K562 (cell line): ENCODE measurements at regions not wholly inside any gene's neighbourhood (a gene's known extent, or its start where the extent isn't known, plus 50 kb on each side); places are given as distances from the start of the nearest gene placed in this dataset.

Experiments used
- ATAC-seq: fragments of 200-7000 bp; cut with Tn5 transposase; 3 replicates; pipeline ENCODE4 v1.9.1; 2020; ENCODE audit warnings: moderate library complexity
- BruUV-seq: library from RNA; stranded (reverse); fragments of 400-500 nt; replicated peaks from 2 replicates; lab custom pipeline; 2021; lab: Mats Ljungman, UMichigan
- CTCF ChIA-PET: fragments of 300-600 bp; formaldehyde crosslinking; extraction: SDS; loops from one replicate; lab custom pipeline; 2021; ENCODE audit warnings: low intra/inter-chr PET ratio; lab: Yijun Ruan, JAX
- POLR2A ChIA-PET: fragments of 300-600, 350-650 bp; sonication (Branson Sonifier 250); formaldehyde crosslinking; extraction: SDS; loops from one replicate; lab custom pipeline; 2021; ENCODE audit warnings: antibody characterized with exemption, inconsistent platforms; lab: Yijun Ruan, JAX
- DNase-seq, 4 experiments: peaks; one replicate each; pipeline versions ENCODE4 v3.0.0 to v3.0.0-alpha.2; 2011 to 2018; ENCODE audit warnings: low spot score in 3 of 4, mixed read lengths in 3 of 4; ENCODE audit errors: extremely low read depth in 1 of 4
- FAIRE-seq: peaks from 2 replicates; lab custom pipeline; 2011; peaks lifted over from hg19 to GRCh38; lab: Jason Lieb, UNC
- H2AFZ ChIP-seq: 2 replicates; pipeline ENCODE4 v1.6.0; 2011; ENCODE audit warnings: low read depth, low read length, control low read depth, inconsistent platforms
- H3K27ac ChIP-seq: fragments of 200-600 bp; 3 replicates; pipeline ENCODE4 v1.8.0; 2011; ENCODE audit warnings: low read depth, mild to moderate bottlenecking, control low read depth, inconsistent platforms, low read length, moderate library complexity, mixed read lengths; ENCODE audit errors: extremely low read depth
- H3K27me3 ChIP-seq, 2 experiments: fragments of 300-600 bp in 1 of 2; 2 replicates in 1 of 2; 3 replicates in 1 of 2; pipeline versions ENCODE4 v1.6.0 to v1.8.0; 2011; ENCODE audit warnings: inconsistent platforms in 2 of 2, low read length in 2 of 2, mild to moderate bottlenecking in 1 of 2, mixed read lengths in 1 of 2, moderate library complexity in 1 of 2; ENCODE audit not compliant: control insufficient read depth in 2 of 2, insufficient read depth in 2 of 2
- H3K36me3 ChIP-seq: fragments of 300-600 bp; 3 replicates; pipeline ENCODE4 v1.8.0; 2011; ENCODE audit warnings: mild to moderate bottlenecking, low read length, inconsistent platforms; ENCODE audit not compliant: control insufficient read depth, insufficient read depth
- H3K4me1 ChIP-seq, 2 experiments: fragments of 200-600 bp in 1 of 2; replicated peaks in 1 of 2; 2 replicates in 1 of 2; 3 replicates in 1 of 2; pipeline versions ENCODE4 v1.5.1 to v1.8.0; 2011; ENCODE audit warnings: inconsistent platforms in 2 of 2, low read length in 2 of 2, mild to moderate bottlenecking in 1 of 2, mixed read lengths in 1 of 2, moderate library complexity in 1 of 2; ENCODE audit not compliant: control insufficient read depth in 2 of 2, insufficient read depth in 2 of 2
- H3K4me2 ChIP-seq: 2 replicates; pipeline ENCODE4 v1.6.1; 2011; ENCODE audit warnings: low read length, control low read depth, inconsistent platforms, mixed read lengths; ENCODE audit not compliant: insufficient read depth
- H3K4me3 ChIP-seq: fragments of 200-600 bp; sonication (generic), shearing (Covaris generic); 2 replicates; pipeline ENCODE4 v1.5.1; 2016; ENCODE audit warnings: control low read depth, inconsistent platforms
- H3K79me2 ChIP-seq: fragments of 200-600 bp; 3 replicates; pipeline ENCODE4 v1.8.0; 2011; ENCODE audit warnings: low read length, inconsistent platforms; ENCODE audit not compliant: control insufficient read depth, insufficient read depth
- H3K9ac ChIP-seq, 2 experiments: 2 replicates each; pipeline versions ENCODE4 v1.6.0 to v1.6.1; 2011; ENCODE audit warnings: low read depth in 2 of 2, low read length in 2 of 2, control low read depth in 1 of 2, inconsistent platforms in 1 of 2, mild to moderate bottlenecking in 1 of 2, mixed read lengths in 1 of 2; ENCODE audit not compliant: insufficient read depth in 1 of 2
- H3K9me1 ChIP-seq: one replicate; pipeline ENCODE4 v1.6.0; 2011; ENCODE audit warnings: inconsistent platforms, mild to moderate bottlenecking, low read length, moderate library complexity; ENCODE audit not compliant: control insufficient read depth, insufficient read depth
- H3K9me3 ChIP-seq: replicated peaks from 2 replicates; pipeline ENCODE4 v1.5.1; 2011; ENCODE audit warnings: low read depth, low read length, inconsistent platforms; ENCODE audit not compliant: control insufficient read depth, insufficient read depth
- H4K20me1 ChIP-seq: replicated peaks from 2 replicates; pipeline ENCODE4 v1.6.1; 2011; ENCODE audit warnings: low read length, inconsistent platforms, mixed read lengths; ENCODE audit not compliant: control insufficient read depth, insufficient read depth
- E2F3 ChIP-seq: fragments of 250-450 bp; sonication (Bioruptor Pico); IDR thresholded peaks from 2 replicates; pipeline ENCODE4 v1.4.0; 2020; ENCODE audit warnings: mild to moderate bottlenecking
- KLF16 ChIP-seq: IDR thresholded peaks from 2 replicates; pipeline ENCODE4 v1.6.1; 2016; ENCODE audit warnings: antibody characterized with exemption
- PCBP2 ChIP-seq: fragments of 200-400 bp; formaldehyde crosslinking; IDR thresholded peaks from 2 replicates; pipeline ENCODE4 v1.6.1; 2018; ENCODE audit warnings: low read length, low read depth, mild to moderate bottlenecking, moderate library complexity; ENCODE audit not compliant: poor library complexity, severe bottlenecking
- PTBP1 ChIP-seq: fragments of 200-400 bp; formaldehyde crosslinking; IDR thresholded peaks from 2 replicates; pipeline ENCODE4 v1.6.1; 2017; ENCODE audit warnings: low read depth, low read length
- STAT5B ChIP-seq: fragments of 250-450 bp; sonication (Bioruptor Pico); IDR thresholded peaks from 2 replicates; pipeline ENCODE4 v1.8.0; 2021; ENCODE audit warnings: mild to moderate bottlenecking, inconsistent platforms
- TARDBP ChIP-seq: fragments of 450-650 bp; IDR thresholded peaks from 2 replicates; pipeline ENCODE4 v1.6.1; 2016
- ZNF217 ChIP-seq: sonication (generic); formaldehyde crosslinking; IDR thresholded peaks from 2 replicates; pipeline ENCODE4 v1.8.0; 2022; ENCODE audit warnings: mild to moderate bottlenecking, missing genetic modification reagents
- WGBS: fragments of 100-300 bp; shearing (Covaris generic); methylation state at CpG from one replicate; pipeline ENCODE4 v1.1.6; 2016; ENCODE audit warnings: low coverage, mixed read lengths; ENCODE audit not compliant: insufficient coverage; ENCODE audit errors: missing lambda C conversion rate; 5-methylcytosine and 5-hydroxymethylcytosine counted together
- in situ Hi-C: fragments of 300-500 bp; cut with MboI; formaldehyde crosslinking; loops from 4 replicates; pipeline ENCODE4 v1.15.0; 2018; ENCODE audit warnings: inconsistent platforms, mixed read lengths
- intact Hi-C: fragments of 100-400 bp; cut with micrococcal nuclease; formaldehyde crosslinking; loops from 2 replicates; pipeline ENCODE4 v1.14.2; 2022
- TF ChIP-seq, protein P1 (sequence below), 2 experiments: fragments of 450-650 bp in 1 of 2; sonication (generic) in 1 of 2; formaldehyde crosslinking in 1 of 2; IDR thresholded peaks; 2 replicates each; pipeline versions ENCODE4 v1.7.1 to v1.9.0; 2016 to 2022; ENCODE audit warnings: inconsistent platforms in 1 of 2, mild to moderate bottlenecking in 1 of 2, missing genetic modification reagents in 1 of 2
- TF ChIP-seq, protein P2 (sequence below): fragments of 250-450 bp; sonication (Bioruptor Pico); IDR thresholded peaks from 2 replicates; pipeline ENCODE4 v1.8.0; 2021; ENCODE audit warnings: moderate library complexity, mild to moderate bottlenecking, inconsistent platforms

DNA sequence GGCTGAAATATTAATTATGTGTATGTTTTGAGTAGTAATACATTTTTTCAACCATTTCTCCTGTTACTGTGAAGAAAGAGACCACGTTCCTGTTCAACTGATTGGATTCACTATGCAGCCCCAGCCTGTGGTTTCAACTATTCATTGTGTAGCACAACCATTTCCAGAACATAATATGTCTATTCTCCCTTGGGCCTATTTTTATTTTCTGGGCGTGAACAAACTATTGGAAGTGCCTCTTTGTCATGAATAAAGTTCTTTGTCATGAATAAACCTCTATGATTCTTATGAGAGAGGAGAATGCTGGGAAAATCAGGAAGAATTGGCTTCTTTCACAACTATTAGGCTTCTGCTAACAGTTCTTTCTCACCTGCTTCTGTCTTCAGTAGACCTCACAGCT lies 152.4 kb downstream of the GNAT3 start:
- ChIA-PET CTCF (no interaction called here), POLR2A (no interaction called here)
- no peaks in the 10 kb centered on the region for H4K20me1 ChIP-seq
- FAIRE-seq (no peak), ATAC-seq (no peak)
- no peaks in the 10 kb centered on the region for H3K79me2 ChIP-seq
- WGBS = 0% methylated on average over 2 of the region's 2 CpGs
- TF ChIP-seq, protein P1, sequence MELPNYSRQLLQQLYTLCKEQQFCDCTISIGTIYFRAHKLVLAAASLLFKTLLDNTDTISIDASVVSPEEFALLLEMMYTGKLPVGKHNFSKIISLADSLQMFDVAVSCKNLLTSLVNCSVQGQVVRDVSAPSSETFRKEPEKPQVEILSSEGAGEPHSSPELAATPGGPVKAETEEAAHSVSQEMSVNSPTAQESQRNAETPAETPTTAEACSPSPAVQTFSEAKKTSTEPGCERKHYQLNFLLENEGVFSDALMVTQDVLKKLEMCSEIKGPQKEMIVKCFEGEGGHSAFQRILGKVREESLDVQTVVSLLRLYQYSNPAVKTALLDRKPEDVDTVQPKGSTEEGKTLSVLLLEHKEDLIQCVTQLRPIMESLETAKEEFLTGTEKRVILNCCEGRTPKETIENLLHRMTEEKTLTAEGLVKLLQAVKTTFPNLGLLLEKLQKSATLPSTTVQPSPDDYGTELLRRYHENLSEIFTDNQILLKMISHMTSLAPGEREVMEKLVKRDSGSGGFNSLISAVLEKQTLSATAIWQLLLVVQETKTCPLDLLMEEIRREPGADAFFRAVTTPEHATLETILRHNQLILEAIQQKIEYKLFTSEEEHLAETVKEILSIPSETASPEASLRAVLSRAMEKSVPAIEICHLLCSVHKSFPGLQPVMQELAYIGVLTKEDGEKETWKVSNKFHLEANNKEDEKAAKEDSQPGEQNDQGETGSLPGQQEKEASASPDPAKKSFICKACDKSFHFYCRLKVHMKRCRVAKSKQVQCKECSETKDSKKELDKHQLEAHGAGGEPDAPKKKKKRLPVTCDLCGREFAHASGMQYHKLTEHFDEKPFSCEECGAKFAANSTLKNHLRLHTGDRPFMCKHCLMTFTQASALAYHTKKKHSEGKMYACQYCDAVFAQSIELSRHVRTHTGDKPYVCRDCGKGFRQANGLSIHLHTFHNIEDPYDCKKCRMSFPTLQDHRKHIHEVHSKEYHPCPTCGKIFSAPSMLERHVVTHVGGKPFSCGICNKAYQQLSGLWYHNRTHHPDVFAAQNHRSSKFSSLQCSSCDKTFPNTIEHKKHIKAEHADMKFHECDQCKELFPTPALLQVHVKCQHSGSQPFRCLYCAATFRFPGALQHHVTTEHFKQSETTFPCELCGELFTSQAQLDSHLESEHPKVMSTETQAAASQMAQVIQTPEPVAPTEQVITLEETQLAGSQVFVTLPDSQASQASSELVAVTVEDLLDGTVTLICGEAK (IDR thresholded peaks at IDR 0.05) = no peak
- TF ChIP-seq, protein P1 (CRISPR knock-in tag; IDR thresholded peaks at IDR 0.05) = no peak
- TF ChIP-seq STAT5B (CRISPR knock-in tag) (no peak), TARDBP (no peak), PTBP1 (no peak), ZNF217 (CRISPR knock-in tag) (no peak), PCBP2 (no peak), E2F3 (no peak), KLF16 (no peak)
- TF ChIP-seq, protein P2, sequence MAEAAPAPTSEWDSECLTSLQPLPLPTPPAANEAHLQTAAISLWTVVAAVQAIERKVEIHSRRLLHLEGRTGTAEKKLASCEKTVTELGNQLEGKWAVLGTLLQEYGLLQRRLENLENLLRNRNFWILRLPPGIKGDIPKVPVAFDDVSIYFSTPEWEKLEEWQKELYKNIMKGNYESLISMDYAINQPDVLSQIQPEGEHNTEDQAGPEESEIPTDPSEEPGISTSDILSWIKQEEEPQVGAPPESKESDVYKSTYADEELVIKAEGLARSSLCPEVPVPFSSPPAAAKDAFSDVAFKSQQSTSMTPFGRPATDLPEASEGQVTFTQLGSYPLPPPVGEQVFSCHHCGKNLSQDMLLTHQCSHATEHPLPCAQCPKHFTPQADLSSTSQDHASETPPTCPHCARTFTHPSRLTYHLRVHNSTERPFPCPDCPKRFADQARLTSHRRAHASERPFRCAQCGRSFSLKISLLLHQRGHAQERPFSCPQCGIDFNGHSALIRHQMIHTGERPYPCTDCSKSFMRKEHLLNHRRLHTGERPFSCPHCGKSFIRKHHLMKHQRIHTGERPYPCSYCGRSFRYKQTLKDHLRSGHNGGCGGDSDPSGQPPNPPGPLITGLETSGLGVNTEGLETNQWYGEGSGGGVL = no peak
- TF ChIP-seq, all 486 proteins: peak for 0
- Histone ChIP-seq H3K27me3 (no peaks in the 10 kb centered on the region), H3K9me3 (no peaks in the 10 kb centered on the region; the same call in 1 of the 2 replicates), H3K4me1 (no peaks in the 10 kb centered on the region), H3K4me2 (no peak overlapping the region), H3K4me3 (no peak overlapping the region), H3K27ac (no peak overlapping the region), H3K9ac (no peak overlapping the region), H3K9me1 (no peaks in the 10 kb centered on the region), H3K36me3 (no peaks in the 10 kb centered on the region), H2AFZ (no peak overlapping the region)
- no TSS peak for BruUV-seq
- DNase-seq = no peak
- intact Hi-C loops (no loop called here), in situ Hi-C loops (no loop called here)
